ENCODE measurements at regions not wholly inside any gene's neighbourhood (a gene's known extent, or its start where the extent isn't known, plus 50 kb on each side); places are given as distances from the start of the nearest gene placed in this dataset.

- TF ChIP-seq CTCF (IDR thresholded peaks at IDR 0.05) (no peak), POLR2A (IDR thresholded peaks at IDR 0.05) (no peak)
Observed at GRCh38 chr1:59141267-59141863, 155.5 kb upstream of the FGGY start.
